SJSA1 (cell line): ENCODE measurements at regions not wholly inside any gene's neighbourhood (a gene's known extent, or its start where the extent isn't known, plus 50 kb on each side); places are given as distances from the start of the nearest gene placed in this dataset.
"Not testable (repeated sequence)": the region's sequence is repeated elsewhere in the genome, so short reads cannot be mapped to it uniquely, and the experiment has no call there.

ENCODE experiments used
- DNase-seq, 2 experiments: peaks; one replicate each; pipeline ENCODE4 v3.0.0-alpha.2; 2015 to 2020; ENCODE audit warnings: low spot score in 2 of 2, low read depth in 1 of 2
- H3K27ac ChIP-seq: fragments of 250-450 bp; sonication (Bioruptor Pico); 2 replicates; pipeline ENCODE4 v1.5.1; 2020; ENCODE audit warnings: mild to moderate bottlenecking, moderate library complexity
- H3K27me3 ChIP-seq: fragments of 250-450 bp; sonication (Bioruptor Pico); replicated peaks from 2 replicates; pipeline ENCODE4 v1.5.1; 2020; ENCODE audit warnings: mild to moderate bottlenecking, moderate library complexity
- H3K36me3 ChIP-seq: fragments of 250-450 bp; sonication (Bioruptor Pico); 2 replicates; pipeline ENCODE4 v1.5.1; 2020; ENCODE audit warnings: mild to moderate bottlenecking
- H3K4me1 ChIP-seq: fragments of 250-450 bp; sonication (Bioruptor Pico); replicated peaks from 2 replicates; pipeline ENCODE4 v1.6.1; 2021; ENCODE audit warnings: mild to moderate bottlenecking
- H3K4me3 ChIP-seq: fragments of 250-450 bp; sonication (Bioruptor Pico); 2 replicates; pipeline ENCODE4 v1.5.1; 2020; ENCODE audit warnings: mild to moderate bottlenecking
- H3K9me3 ChIP-seq: fragments of 250-450 bp; sonication (Bioruptor Pico); replicated peaks from 2 replicates; pipeline ENCODE4 v1.5.1; 2020; ENCODE audit warnings: mild to moderate bottlenecking

- DNase-seq: no peak
- H3K9me3 ChIP-seq: no peaks in the 10 kb centered on the region
- H3K4me3 ChIP-seq: no peak overlapping the region
- H3K27ac ChIP-seq: no peak overlapping the region
- H3K27me3 ChIP-seq: no peaks in the 10 kb centered on the region
- H3K36me3 ChIP-seq: no peaks in the 10 kb centered on the region
- H3K4me1 ChIP-seq: no peaks in the 10 kb centered on the region
Measured at GRCh38 chr4:152070854-152071253, 310.0 kb upstream of the GATB start.

DNA sequence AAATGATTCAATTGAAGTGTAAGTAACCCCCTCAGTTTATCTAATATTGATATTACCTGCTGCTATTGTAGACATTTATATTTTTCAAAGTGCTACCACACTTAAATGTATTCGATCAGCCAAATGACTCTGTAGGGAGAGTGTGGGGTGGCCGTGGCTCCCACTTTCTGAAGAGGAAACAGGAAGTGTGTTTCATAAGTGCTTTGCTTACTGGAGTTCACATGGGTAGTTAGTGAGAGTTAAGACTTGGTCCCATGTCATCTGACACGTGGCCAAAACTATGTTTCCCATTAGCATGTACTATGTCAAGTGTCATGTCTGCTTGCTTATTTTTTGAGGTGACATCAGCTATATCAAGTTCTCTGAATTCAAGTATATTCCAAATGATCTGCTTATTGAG lies 308.1 kb upstream of the GATB start:
- H3K4me3 ChIP-seq: no peak overlapping the region
- no peak for DNase-seq
- no peaks in the 10 kb centered on the region for H3K36me3 ChIP-seq
- no peaks in the 10 kb centered on the region for H3K4me1 ChIP-seq
- H3K27me3 ChIP-seq: no peaks in the 10 kb centered on the region
- H3K9me3 ChIP-seq: no peaks in the 10 kb centered on the region
- no peak overlapping the region for H3K27ac ChIP-seq

DNA sequence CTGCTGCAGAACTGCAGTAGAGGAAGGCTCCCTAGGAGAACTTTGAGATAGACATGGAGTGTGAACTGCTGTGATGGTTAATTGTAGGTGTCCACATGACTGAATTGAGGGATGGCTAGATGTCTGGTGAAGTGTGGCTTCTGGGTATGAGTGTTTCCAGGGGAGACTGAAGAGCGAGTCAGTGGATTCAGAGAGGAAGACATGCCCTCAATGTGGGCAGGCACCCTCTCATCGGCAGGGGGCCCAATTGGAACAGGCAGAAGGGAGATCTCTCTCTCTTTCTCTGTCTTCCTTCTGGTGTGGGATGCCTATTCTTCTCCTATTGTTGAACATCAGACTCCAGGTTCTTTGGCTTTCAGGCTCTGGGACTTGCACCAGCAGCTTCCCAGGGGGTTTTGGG lies 304.7 kb upstream of the GATB start:
- H3K36me3 ChIP-seq: no peaks in the 10 kb centered on the region
- no peaks in the 10 kb centered on the region for H3K4me1 ChIP-seq
- no peaks in the 10 kb centered on the region for H3K9me3 ChIP-seq
- H3K4me3 ChIP-seq: no peak overlapping the region
- H3K27me3 ChIP-seq: peaks cover 3% of the 10 kb centered on the region; the same call in 1 of the 2 replicates
- H3K27ac ChIP-seq: no peak overlapping the region
- no peak for DNase-seq

DNA sequence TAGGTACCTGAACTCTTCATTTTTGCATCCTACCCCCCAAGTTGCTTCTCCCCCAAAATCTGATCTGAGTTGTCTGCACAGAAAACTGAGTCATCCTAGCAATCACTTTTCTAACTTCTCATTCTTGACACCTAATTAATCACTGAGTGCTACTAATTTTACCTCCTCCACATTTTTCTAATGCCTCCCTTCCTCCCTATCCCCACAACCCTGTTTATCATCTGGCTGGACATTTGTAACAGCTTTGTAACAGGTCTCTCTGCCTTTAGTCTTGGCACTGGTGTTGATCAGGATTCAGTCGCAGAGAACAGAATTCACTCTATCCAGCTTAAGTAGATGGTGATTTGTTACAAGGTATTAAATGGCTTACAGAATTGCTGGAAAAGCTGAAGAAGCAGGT lies 303.9 kb upstream of the GATB start:
- no peaks in the 10 kb centered on the region for H3K36me3 ChIP-seq
- H3K9me3 ChIP-seq: no peaks in the 10 kb centered on the region
- DNase-seq: no peak
- H3K4me1 ChIP-seq: no peaks in the 10 kb centered on the region
- H3K27ac ChIP-seq: no peak overlapping the region
- H3K27me3 ChIP-seq: peaks cover 3% of the 10 kb centered on the region; the same call in 1 of the 2 replicates
- H3K4me3 ChIP-seq: no peak overlapping the region

DNA sequence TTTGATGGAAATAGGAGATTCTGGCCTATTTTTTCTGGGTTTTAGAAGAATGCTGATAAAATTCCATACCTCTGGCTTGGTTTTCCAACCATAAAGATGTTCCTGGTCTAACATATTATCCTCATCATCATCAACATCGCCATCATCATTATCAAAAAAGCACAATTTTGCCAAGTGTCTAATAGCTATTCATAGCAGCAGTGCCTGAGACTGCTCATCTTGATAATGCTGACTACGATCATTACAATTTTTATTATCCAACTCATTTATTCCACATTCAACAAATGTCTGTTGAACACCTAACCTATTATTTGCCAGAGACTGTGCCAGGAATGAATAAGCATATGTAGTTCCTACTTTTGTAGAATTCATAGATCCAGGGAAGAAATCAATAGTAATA lies 303.5 kb upstream of the GATB start:
- H3K27ac ChIP-seq: no peak overlapping the region
- no peak for DNase-seq
- H3K36me3 ChIP-seq: no peaks in the 10 kb centered on the region
- H3K4me3 ChIP-seq: no peak overlapping the region
- H3K4me1 ChIP-seq: no peaks in the 10 kb centered on the region
- peaks cover 3% of the 10 kb centered on the region; the same call in 1 of the 2 replicates for H3K27me3 ChIP-seq
- no peaks in the 10 kb centered on the region for H3K9me3 ChIP-seq

GRCh38 chr4:152063621-152064240 lies 302.9 kb upstream of the GATB start:
- no peak for DNase-seq
- H3K27ac ChIP-seq: no peak overlapping the region
- peaks cover 3% of the 10 kb centered on the region; the same call in 1 of the 2 replicates for H3K27me3 ChIP-seq
- H3K4me1 ChIP-seq: no peaks in the 10 kb centered on the region
- H3K36me3 ChIP-seq: no peaks in the 10 kb centered on the region
- no peaks in the 10 kb centered on the region for H3K9me3 ChIP-seq
- H3K4me3 ChIP-seq: no peak overlapping the region

DNA sequence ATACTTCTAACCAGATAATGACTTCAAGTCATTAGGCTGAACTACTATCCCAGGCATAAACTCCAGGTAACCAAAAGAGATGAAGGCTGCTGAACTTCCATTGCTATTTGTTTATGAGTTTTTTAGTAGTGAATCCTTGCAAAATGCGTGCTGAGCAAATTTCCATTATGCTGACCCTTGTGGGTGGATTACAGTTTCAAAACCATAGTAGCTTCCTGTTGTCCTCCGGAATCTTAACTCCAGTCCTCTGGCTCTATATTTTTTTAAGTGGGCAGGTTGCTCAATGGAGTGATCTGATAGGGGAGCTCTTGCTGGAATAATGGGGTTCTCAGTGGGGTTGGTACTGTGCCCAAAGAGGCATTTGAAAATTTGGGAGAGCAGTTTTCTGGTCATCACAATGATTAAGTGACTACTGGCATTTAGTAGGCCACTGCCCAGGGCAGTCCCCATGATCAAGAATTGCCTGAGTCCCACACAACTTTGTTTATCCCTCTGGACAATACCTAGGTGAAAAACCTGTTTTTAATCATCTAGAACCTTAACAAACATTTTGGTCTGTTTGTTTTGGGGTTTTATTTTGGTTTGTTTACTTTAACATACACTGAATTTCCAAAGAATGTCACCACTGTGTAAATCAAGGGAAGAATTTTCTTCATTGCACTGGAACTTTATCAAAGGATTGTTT lies 302.3 kb upstream of the GATB start:
- Histone ChIP-seq H3K27me3 (peaks cover 3% of the 10 kb centered on the region; the same call in 1 of the 2 replicates), H3K27ac (no peak overlapping the region), H3K4me3 (no peak overlapping the region), H3K4me1 (no peaks in the 10 kb centered on the region), H3K36me3 (no peaks in the 10 kb centered on the region), H3K9me3 (no peaks in the 10 kb centered on the region)
- no peak for DNase-seq

GRCh38 chr4:152054731-152055130 lies 293.9 kb upstream of the GATB start:
- H3K27ac ChIP-seq: no peak overlapping the region
- no peaks in the 10 kb centered on the region for H3K27me3 ChIP-seq
- no peaks in the 10 kb centered on the region for H3K4me1 ChIP-seq
- H3K36me3 ChIP-seq: no peaks in the 10 kb centered on the region
- H3K9me3 ChIP-seq: no peaks in the 10 kb centered on the region
- no peak overlapping the region for H3K4me3 ChIP-seq
- DNase-seq: no peak

DNA sequence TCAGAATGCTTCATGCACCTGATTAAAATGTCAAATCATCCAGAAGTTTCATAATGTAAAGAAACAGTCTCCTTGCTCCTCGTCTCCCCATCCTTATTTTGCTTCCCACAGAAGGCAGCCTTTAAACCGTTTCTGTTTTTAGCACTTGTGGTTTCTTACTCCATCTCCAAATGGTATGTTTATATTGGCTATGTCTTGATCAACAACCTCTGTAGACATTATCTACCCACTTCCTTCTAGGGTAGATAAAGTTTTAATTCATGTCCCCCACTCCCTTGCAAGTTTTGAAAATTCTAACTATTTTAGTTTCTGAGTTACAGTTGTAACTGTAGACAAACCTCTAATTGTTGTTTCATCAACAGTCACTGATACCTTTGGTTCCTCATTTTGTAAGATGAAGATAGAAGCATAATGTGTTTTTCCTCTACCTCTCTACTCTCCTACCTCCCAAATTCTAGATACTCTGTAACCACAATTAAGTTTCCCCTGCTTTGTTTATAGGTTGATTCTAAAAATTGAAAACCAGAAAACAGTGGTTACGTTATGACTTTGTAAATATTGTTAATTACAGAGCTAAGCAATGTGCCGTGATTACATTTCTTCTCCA lies 291.7 kb upstream of the GATB start:
- no peak for DNase-seq
- Histone ChIP-seq H3K9me3 (no peaks in the 10 kb centered on the region), H3K4me1 (no peaks in the 10 kb centered on the region), H3K27me3 (no peaks in the 10 kb centered on the region), H3K36me3 (no peaks in the 10 kb centered on the region), H3K4me3 (no peak overlapping the region), H3K27ac (no peak overlapping the region)

DNA sequence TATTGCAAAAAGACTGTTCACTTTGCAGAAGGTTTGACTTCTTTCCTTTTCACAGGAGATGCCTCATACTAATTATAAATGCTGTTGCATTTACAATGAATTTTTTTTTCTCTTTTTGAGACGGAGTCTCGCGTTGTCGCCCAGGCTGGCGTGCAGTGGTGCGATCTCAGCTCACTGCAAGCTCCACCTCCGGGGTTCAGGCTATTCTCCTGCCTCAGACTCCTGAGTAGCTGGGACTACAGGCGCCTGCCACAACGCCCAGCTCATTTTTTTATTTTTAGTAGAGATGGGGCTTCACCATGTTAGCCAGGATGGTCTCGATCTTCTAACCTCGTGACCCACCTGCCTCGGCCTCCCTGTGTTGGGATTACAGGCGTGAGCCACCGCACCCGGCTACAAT lies 290.5 kb upstream of the GATB start:
- not testable (repeated sequence) for H3K9me3 ChIP-seq, DNase-seq, H3K27me3 ChIP-seq, H3K4me1 ChIP-seq, H3K4me3 ChIP-seq, H3K36me3 ChIP-seq, H3K27ac ChIP-seq

GRCh38 chr4:152050106-152050505 lies 289.3 kb upstream of the GATB start:
- Histone ChIP-seq H3K9me3 (no peaks in the 10 kb centered on the region), H3K27ac (no peak overlapping the region), H3K4me3 (no peak overlapping the region), H3K27me3 (no peaks in the 10 kb centered on the region), H3K4me1 (no peaks in the 10 kb centered on the region), H3K36me3 (no peaks in the 10 kb centered on the region)
- DNase-seq: no peak

- Histone ChIP-seq H3K27me3 (no peaks in the 10 kb centered on the region), H3K4me1 (no peaks in the 10 kb centered on the region), H3K4me3 (no peak overlapping the region), H3K9me3 (no peaks in the 10 kb centered on the region; the same call in 1 of the 2 replicates), H3K36me3 (no peaks in the 10 kb centered on the region), H3K27ac (no peak overlapping the region)
- DNase-seq: no peak
Measured at GRCh38 chr4:152047451-152047850, 286.6 kb upstream of the GATB start.

- Histone ChIP-seq H3K27me3 (no peaks in the 10 kb centered on the region), H3K27ac (no peak overlapping the region), H3K9me3 (no peaks in the 10 kb centered on the region; the same call in 1 of the 2 replicates), H3K36me3 (no peaks in the 10 kb centered on the region), H3K4me1 (no peaks in the 10 kb centered on the region), H3K4me3 (no peak overlapping the region)
- no peak for DNase-seq
Measured at GRCh38 chr4:152045807-152046571, 285.2 kb upstream of the GATB start.

DNA sequence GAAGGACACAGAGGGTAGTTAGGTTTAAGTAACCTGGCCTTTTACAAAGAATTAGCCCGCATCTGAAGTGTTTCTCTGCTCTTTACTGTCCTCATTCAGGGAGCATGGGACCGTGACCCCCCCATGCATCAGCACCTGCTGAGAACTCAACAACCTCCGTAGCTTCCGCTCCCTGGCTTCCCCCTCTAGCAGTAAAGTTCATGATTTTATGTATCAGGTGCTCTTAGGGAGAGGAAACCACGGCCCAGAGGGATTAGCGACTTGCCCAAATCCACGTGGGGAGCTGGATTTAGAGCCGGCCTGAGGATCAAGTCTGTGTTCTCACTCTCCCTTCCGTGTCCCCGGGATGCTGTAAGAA lies 284.6 kb upstream of the GATB start:
- no peaks in the 10 kb centered on the region; the same call in 1 of the 2 replicates for H3K9me3 ChIP-seq
- H3K4me1 ChIP-seq: no peaks in the 10 kb centered on the region
- no peak for DNase-seq
- H3K27me3 ChIP-seq: no peaks in the 10 kb centered on the region
- no peak overlapping the region for H3K4me3 ChIP-seq
- H3K27ac ChIP-seq: no peak overlapping the region
- no peaks in the 10 kb centered on the region for H3K36me3 ChIP-seq
